ENCODE measurements at regions not wholly inside any gene's neighbourhood (a gene's known extent, or its start where the extent isn't known, plus 50 kb on each side); places are given as distances from the start of the nearest gene placed in this dataset.

GRCh38 chr1:41999884-42000283, 81.2 kb upstream of the HIVEP3 start:
- H3K4me1 ChIP-seq (ENCODE audit: control insufficient read depth, insufficient read depth, low read length) = no peaks in the 10 kb centered on the region
- H3K9me3 ChIP-seq (ENCODE audit: control insufficient read depth, insufficient read depth, low read depth, low read length) = no peaks in the 10 kb centered on the region
- H3K36me3 ChIP-seq (ENCODE audit: control insufficient read depth in 2 of 2, insufficient read depth in 1 of 2, low read length in 2 of 2) = no peaks in the 10 kb centered on the region
- H3K4me3 ChIP-seq (ENCODE audit: low read depth, low read length) = no peak overlapping the region
- POLR2A ChIA-PET = no interaction called here
- CTCF ChIA-PET = no interaction called here
- H3K27ac ChIP-seq (ENCODE audit: extremely low read depth, low read depth, low read length) = no peak overlapping the region
- TF ChIP-seq, protein P1, sequence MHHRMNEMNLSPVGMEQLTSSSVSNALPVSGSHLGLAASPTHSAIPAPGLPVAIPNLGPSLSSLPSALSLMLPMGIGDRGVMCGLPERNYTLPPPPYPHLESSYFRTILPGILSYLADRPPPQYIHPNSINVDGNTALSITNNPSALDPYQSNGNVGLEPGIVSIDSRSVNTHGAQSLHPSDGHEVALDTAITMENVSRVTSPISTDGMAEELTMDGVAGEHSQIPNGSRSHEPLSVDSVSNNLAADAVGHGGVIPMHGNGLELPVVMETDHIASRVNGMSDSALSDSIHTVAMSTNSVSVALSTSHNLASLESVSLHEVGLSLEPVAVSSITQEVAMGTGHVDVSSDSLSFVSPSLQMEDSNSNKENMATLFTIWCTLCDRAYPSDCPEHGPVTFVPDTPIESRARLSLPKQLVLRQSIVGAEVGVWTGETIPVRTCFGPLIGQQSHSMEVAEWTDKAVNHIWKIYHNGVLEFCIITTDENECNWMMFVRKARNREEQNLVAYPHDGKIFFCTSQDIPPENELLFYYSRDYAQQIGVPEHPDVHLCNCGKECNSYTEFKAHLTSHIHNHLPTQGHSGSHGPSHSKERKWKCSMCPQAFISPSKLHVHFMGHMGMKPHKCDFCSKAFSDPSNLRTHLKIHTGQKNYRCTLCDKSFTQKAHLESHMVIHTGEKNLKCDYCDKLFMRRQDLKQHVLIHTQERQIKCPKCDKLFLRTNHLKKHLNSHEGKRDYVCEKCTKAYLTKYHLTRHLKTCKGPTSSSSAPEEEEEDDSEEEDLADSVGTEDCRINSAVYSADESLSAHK (tag by site-specific recombination; IDR thresholded peaks at IDR 0.05) = no peak
- no peak for TF ChIP-seq ZNF830 (tag by site-specific recombination; IDR thresholded peaks at IDR 0.05; ENCODE audit: low read depth)
- TF ChIP-seq ZNF692 (tag by site-specific recombination; IDR thresholded peaks at IDR 0.05) = no peak
- TF ChIP-seq, protein P2, sequence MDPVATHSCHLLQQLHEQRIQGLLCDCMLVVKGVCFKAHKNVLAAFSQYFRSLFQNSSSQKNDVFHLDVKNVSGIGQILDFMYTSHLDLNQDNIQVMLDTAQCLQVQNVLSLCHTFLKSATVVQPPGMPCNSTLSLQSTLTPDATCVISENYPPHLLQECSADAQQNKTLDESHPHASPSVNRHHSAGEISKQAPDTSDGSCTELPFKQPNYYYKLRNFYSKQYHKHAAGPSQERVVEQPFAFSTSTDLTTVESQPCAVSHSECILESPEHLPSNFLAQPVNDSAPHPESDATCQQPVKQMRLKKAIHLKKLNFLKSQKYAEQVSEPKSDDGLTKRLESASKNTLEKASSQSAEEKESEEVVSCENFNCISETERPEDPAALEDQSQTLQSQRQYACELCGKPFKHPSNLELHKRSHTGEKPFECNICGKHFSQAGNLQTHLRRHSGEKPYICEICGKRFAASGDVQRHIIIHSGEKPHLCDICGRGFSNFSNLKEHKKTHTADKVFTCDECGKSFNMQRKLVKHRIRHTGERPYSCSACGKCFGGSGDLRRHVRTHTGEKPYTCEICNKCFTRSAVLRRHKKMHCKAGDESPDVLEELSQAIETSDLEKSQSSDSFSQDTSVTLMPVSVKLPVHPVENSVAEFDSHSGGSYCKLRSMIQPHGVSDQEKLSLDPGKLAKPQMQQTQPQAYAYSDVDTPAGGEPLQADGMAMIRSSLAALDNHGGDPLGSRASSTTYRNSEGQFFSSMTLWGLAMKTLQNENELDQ (tag by site-specific recombination; IDR thresholded peaks at IDR 0.05; ENCODE audit: low read depth) = no peak
- TF ChIP-seq REST (tag by site-specific recombination; IDR thresholded peaks at IDR 0.05) = no peak
- TF ChIP-seq PRDM10 (tag by site-specific recombination; IDR thresholded peaks at IDR 0.05) = no peak
- TF ChIP-seq ZNF16 (tag by site-specific recombination; IDR thresholded peaks at IDR 0.05; ENCODE audit: low read depth) = no peak
- TF ChIP-seq ZNF132 (tag by site-specific recombination; IDR thresholded peaks at IDR 0.05; ENCODE audit: borderline replicate concordance) = no peak
- TF ChIP-seq, protein P3, sequence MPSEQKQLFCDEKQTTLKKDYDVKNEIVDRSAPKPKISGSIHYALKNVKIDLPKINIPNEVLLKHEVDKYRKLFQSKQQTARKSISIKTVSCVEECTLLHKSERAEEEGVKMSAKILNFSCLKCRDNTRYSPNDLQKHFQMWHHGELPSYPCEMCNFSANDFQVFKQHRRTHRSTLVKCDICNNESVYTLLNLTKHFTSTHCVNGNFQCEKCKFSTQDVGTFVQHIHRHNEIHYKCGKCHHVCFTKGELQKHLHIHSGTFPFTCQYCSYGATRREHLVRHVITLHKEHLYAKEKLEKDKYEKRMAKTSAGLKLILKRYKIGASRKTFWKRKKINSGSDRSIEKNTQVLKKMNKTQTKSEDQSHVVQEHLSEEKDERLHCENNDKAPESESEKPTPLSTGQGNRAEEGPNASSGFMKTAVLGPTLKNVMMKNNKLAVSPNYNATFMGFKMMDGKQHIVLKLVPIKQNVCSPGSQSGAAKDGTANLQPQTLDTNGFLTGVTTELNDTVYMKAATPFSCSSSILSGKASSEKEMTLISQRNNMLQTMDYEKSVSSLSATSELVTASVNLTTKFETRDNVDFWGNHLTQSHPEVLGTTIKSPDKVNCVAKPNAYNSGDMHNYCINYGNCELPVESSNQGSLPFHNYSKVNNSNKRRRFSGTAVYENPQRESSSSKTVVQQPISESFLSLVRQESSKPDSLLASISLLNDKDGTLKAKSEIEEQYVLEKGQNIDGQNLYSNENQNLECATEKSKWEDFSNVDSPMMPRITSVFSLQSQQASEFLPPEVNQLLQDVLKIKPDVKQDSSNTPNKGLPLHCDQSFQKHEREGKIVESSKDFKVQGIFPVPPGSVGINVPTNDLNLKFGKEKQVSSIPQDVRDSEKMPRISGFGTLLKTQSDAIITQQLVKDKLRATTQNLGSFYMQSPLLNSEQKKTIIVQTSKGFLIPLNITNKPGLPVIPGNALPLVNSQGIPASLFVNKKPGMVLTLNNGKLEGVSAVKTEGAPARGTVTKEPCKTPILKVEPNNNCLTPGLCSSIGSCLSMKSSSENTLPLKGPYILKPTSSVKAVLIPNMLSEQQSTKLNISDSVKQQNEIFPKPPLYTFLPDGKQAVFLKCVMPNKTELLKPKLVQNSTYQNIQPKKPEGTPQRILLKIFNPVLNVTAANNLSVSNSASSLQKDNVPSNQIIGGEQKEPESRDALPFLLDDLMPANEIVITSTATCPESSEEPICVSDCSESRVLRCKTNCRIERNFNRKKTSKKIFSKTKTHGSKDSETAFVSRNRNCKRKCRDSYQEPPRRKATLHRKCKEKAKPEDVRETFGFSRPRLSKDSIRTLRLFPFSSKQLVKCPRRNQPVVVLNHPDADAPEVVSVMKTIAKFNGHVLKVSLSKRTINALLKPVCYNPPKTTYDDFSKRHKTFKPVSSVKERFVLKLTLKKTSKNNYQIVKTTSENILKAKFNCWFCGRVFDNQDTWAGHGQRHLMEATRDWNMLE (tag by site-specific recombination; conservative IDR thresholded peaks at IDR 0.05; ENCODE audit: low read depth) = no peak
- no peak for TF ChIP-seq ZNF169 (tag by site-specific recombination; IDR thresholded peaks at IDR 0.05)
- TF ChIP-seq HOXC10 (CRISPR knock-in tag; IDR thresholded peaks at IDR 0.05) = no peak
- TF ChIP-seq ZNF621 (tag by site-specific recombination; IDR thresholded peaks at IDR 0.05) = no peak
- no peak for TF ChIP-seq ZNF223 (tag by site-specific recombination; IDR thresholded peaks at IDR 0.05)
